B cell (primary cell): ENCODE measurements at regions not wholly inside any gene's neighbourhood (a gene's known extent, or its start where the extent isn't known, plus 50 kb on each side); places are given as distances from the start of the nearest gene placed in this dataset.

Experiments used
- EZH2 ChIP-seq: IDR thresholded peaks from 2 replicates; pipeline ENCODE4 v1.6.1; 2012; ENCODE audit warnings: borderline replicate concordance, low read depth, mild to moderate bottlenecking, moderate library complexity, low read length; ENCODE audit not compliant: insufficient read depth, poor library complexity, severe bottlenecking
- TF ChIP-seq, protein P1 (sequence below): fragments of 200-600 bp; IDR thresholded peaks from one replicate; pipeline ENCODE4 v1.8.0; 2022; ENCODE audit warnings: antibody characterized with exemption, mild to moderate bottlenecking

DNA sequence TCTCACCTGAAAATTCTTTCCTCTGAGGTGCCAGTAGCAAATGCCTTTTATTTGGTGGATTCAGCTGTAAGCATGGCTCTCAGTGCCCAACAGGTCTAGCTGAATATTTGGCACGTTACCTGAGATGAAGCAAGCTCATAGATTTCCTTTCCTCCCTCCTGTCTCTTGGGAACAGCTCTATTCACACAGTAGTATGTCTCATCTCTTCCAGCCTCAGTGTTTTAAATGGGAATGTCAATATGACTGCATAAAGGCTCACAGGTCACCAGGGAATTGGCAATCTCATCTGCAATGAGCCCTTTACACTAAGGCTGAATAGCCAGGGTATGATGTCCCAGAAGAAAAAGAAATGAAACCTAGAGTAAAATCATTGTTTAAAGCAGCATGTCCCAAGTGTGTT lies 733.5 kb downstream of the NTRK3 start:
- TF ChIP-seq, protein P1, sequence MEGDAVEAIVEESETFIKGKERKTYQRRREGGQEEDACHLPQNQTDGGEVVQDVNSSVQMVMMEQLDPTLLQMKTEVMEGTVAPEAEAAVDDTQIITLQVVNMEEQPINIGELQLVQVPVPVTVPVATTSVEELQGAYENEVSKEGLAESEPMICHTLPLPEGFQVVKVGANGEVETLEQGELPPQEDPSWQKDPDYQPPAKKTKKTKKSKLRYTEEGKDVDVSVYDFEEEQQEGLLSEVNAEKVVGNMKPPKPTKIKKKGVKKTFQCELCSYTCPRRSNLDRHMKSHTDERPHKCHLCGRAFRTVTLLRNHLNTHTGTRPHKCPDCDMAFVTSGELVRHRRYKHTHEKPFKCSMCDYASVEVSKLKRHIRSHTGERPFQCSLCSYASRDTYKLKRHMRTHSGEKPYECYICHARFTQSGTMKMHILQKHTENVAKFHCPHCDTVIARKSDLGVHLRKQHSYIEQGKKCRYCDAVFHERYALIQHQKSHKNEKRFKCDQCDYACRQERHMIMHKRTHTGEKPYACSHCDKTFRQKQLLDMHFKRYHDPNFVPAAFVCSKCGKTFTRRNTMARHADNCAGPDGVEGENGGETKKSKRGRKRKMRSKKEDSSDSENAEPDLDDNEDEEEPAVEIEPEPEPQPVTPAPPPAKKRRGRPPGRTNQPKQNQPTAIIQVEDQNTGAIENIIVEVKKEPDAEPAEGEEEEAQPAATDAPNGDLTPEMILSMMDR, result no peak
- no peak for TF ChIP-seq EZH2
